H9 (cell line): ENCODE measurements at regions not wholly inside any gene's neighbourhood (a gene's known extent, or its start where the extent isn't known, plus 50 kb on each side); places are given as distances from the start of the nearest gene placed in this dataset.

Source experiments
- DNase-seq: peaks from one replicate; pipeline ENCODE4 v3.0.0-alpha.2; 2017
- H2AFZ ChIP-seq: one replicate; pipeline ENCODE4 v1.6.1; 2013; ENCODE audit warnings: mild to moderate bottlenecking, low read length, control low read depth, moderate library complexity
- H2AK5ac ChIP-seq: 2 replicates; pipeline ENCODE4 v1.6.1; 2013; ENCODE audit warnings: low read length, control low read depth, mixed read lengths; ENCODE audit not compliant: insufficient read length
- H2BK120ac ChIP-seq: one replicate; pipeline ENCODE4 v1.6.1; 2013; ENCODE audit warnings: low read depth, mild to moderate bottlenecking, low read length, control low read depth, inconsistent platforms; ENCODE audit not compliant: poor library complexity, severe bottlenecking
- H2BK12ac ChIP-seq: 2 replicates; pipeline ENCODE4 v1.6.1; 2013; ENCODE audit warnings: low read length, control low read depth, mixed read lengths, low read depth; ENCODE audit not compliant: insufficient read length
- H2BK15ac ChIP-seq: 2 replicates; pipeline ENCODE4 v1.6.1; 2013; ENCODE audit warnings: low read depth, low read length, control low read depth
- H2BK20ac ChIP-seq: one replicate; pipeline ENCODE4 v1.6.1; 2013; ENCODE audit warnings: low read depth, mild to moderate bottlenecking, low read length, control low read depth, inconsistent platforms; ENCODE audit not compliant: poor library complexity, severe bottlenecking
- H2BK5ac ChIP-seq: 2 replicates; pipeline ENCODE4 v1.6.1; 2013; ENCODE audit warnings: low read length, control low read depth, mixed read lengths; ENCODE audit not compliant: insufficient read length
- H3K14ac ChIP-seq: 2 replicates; pipeline ENCODE4 v1.6.1; 2013; ENCODE audit warnings: low read length, control low read depth; ENCODE audit not compliant: insufficient read depth
- H3K18ac ChIP-seq: 2 replicates; pipeline ENCODE4 v1.6.1; 2013; ENCODE audit warnings: low read depth, mild to moderate bottlenecking, mixed read lengths, low read length, control low read depth; ENCODE audit not compliant: insufficient read length
- H3K23ac ChIP-seq: 2 replicates; pipeline ENCODE4 v1.6.1; 2013; ENCODE audit warnings: low read length, control low read depth, mixed read lengths, low read depth; ENCODE audit not compliant: insufficient read length
- H3K23me2 ChIP-seq: 2 replicates; pipeline ENCODE4 v1.6.1; 2013; ENCODE audit warnings: low read depth, mild to moderate bottlenecking, mixed read lengths, low read length, control low read depth; ENCODE audit not compliant: insufficient read length, poor library complexity, severe bottlenecking
- H3K27ac ChIP-seq: 2 replicates; pipeline ENCODE4 v1.5.1; 2013; ENCODE audit warnings: low read length, control low read depth, mixed read lengths, low read depth; ENCODE audit not compliant: insufficient read length
- H3K27me3 ChIP-seq: 2 replicates; pipeline ENCODE4 v1.6.1; 2013; ENCODE audit warnings: low read length, control low read depth, inconsistent platforms; ENCODE audit not compliant: insufficient read depth
- H3K4ac ChIP-seq: 2 replicates; pipeline ENCODE4 v1.6.1; 2013; ENCODE audit warnings: low read depth, mild to moderate bottlenecking, control low read depth, inconsistent platforms, low read length, moderate library complexity
- H3K4me1 ChIP-seq: 2 replicates; pipeline ENCODE4 v1.6.1; 2013; ENCODE audit warnings: low read length, control low read depth, inconsistent platforms; ENCODE audit not compliant: insufficient read depth
- H3K4me2 ChIP-seq: 2 replicates; pipeline ENCODE4 v1.6.1; 2013; ENCODE audit warnings: low read length, control low read depth, mixed read lengths; ENCODE audit not compliant: insufficient read length, insufficient read depth
- H3K56ac ChIP-seq: 2 replicates; pipeline ENCODE4 v1.6.1; 2013; ENCODE audit warnings: low read depth, mild to moderate bottlenecking, mixed read lengths, low read length, control low read depth; ENCODE audit not compliant: insufficient read length
- H3K79me1 ChIP-seq: 2 replicates; pipeline ENCODE4 v1.6.1; 2013; ENCODE audit warnings: low read depth, mild to moderate bottlenecking, moderate library complexity, low read length, control low read depth, inconsistent platforms; ENCODE audit not compliant: insufficient read depth, poor library complexity, severe bottlenecking
- H3K79me2 ChIP-seq: 2 replicates; pipeline ENCODE4 v1.6.1; 2013; ENCODE audit warnings: low read length, control low read depth, inconsistent platforms; ENCODE audit not compliant: insufficient read depth
- H3K9ac ChIP-seq: 2 replicates; pipeline ENCODE4 v1.6.1; 2013; ENCODE audit warnings: low read length, control low read depth, mixed read lengths; ENCODE audit not compliant: insufficient read length; ENCODE audit errors: extremely low read depth
- H3K9me3 ChIP-seq: one replicate; pipeline ENCODE4 v1.6.1; 2013; ENCODE audit warnings: low read depth, low read length, inconsistent platforms; ENCODE audit not compliant: control insufficient read depth
- H3T11ph ChIP-seq: one replicate; pipeline ENCODE4 v1.6.1; 2013; ENCODE audit warnings: mild to moderate bottlenecking, low read length, control low read depth, inconsistent platforms
- H4K20me1 ChIP-seq: one replicate; pipeline ENCODE4 v1.6.1; 2013; ENCODE audit not compliant: control insufficient read depth, insufficient read length, insufficient read depth
- H4K5ac ChIP-seq: 2 replicates; pipeline ENCODE4 v1.6.1; 2013; ENCODE audit warnings: low read depth, mild to moderate bottlenecking, mixed read lengths, low read length, control low read depth; ENCODE audit not compliant: insufficient read length
- H4K8ac ChIP-seq: replicated peaks from 2 replicates; pipeline ENCODE4 v1.6.1; 2013; ENCODE audit warnings: low read length, control low read depth, mixed read lengths, low read depth; ENCODE audit not compliant: insufficient read length
- H4K91ac ChIP-seq: 2 replicates; pipeline ENCODE4 v1.6.1; 2013; ENCODE audit warnings: low read depth, mild to moderate bottlenecking, moderate library complexity, mixed read lengths, low read length, control low read depth; ENCODE audit not compliant: insufficient read length
- H3K27ac Mint-ChIP-seq, 3 experiments: 2 replicates in 2 of 3; 3 replicates in 1 of 3; pipeline ENCODE4 v1.8.0; 2020 to 2021; ENCODE audit warnings: mixed read lengths in 3 of 3, mild to moderate bottlenecking in 1 of 3, moderate library complexity in 1 of 3
- H3K27me3 Mint-ChIP-seq: 2 replicates; pipeline ENCODE4 v1.8.0; 2021; ENCODE audit warnings: low read depth, mild to moderate bottlenecking, moderate library complexity, mixed read lengths
- H3K36me3 Mint-ChIP-seq, 3 experiments: 2 replicates in 2 of 3; 3 replicates in 1 of 3; pipeline ENCODE4 v1.8.0; 2020 to 2021; ENCODE audit warnings: low read depth in 3 of 3, mixed read lengths in 3 of 3; ENCODE audit not compliant: insufficient read depth in 1 of 3
- H3K4me1 Mint-ChIP-seq, 2 experiments: 2 replicates each; pipeline ENCODE4 v1.8.0; 2020; ENCODE audit warnings: mixed read lengths in 2 of 2
- H3K4me3 Mint-ChIP-seq, 2 experiments: 2 replicates in 1 of 2; 3 replicates in 1 of 2; pipeline ENCODE4 v1.8.0; 2020 to 2021; ENCODE audit warnings: mild to moderate bottlenecking in 2 of 2, mixed read lengths in 2 of 2, moderate library complexity in 1 of 2
- H3K9me3 Mint-ChIP-seq, 2 experiments: 2 replicates in 1 of 2; 3 replicates in 1 of 2; pipeline ENCODE4 v1.8.0; 2020; ENCODE audit warnings: mild to moderate bottlenecking in 2 of 2, mixed read lengths in 2 of 2, moderate library complexity in 1 of 2
- WGBS: extraction: QIAGEN DNeasy Blood & Tissue Kit; methylation state at CpG from one replicate; pipeline ENCODE4 v1.1.7; 2013; ENCODE audit warnings: missing lambda C conversion rate, low lambda C conversion rate, mixed read lengths; ENCODE audit not compliant: insufficient read length; ENCODE audit errors: extremely low coverage; 5-methylcytosine and 5-hydroxymethylcytosine counted together
- TF ChIP-seq, protein P1 (sequence below): fragments of 200-600 bp; sonication (generic); conservative IDR thresholded peaks from 3 replicates; pipeline ENCODE4 v1.8.0; 2021; ENCODE audit warnings: antibody characterized with exemption, mild to moderate bottlenecking

- no peaks in the 10 kb centered on the region for H3K27me3 ChIP-seq
- H3K27ac ChIP-seq: no peak overlapping the region
- no peak overlapping the region for H3K18ac ChIP-seq
- H2BK12ac ChIP-seq: no peak overlapping the region
- no peaks in the 10 kb centered on the region for H3K79me2 ChIP-seq
- H4K8ac ChIP-seq: no peak overlapping the region
- no peak overlapping the region for H3K4me2 ChIP-seq
- H2BK120ac ChIP-seq: no peak overlapping the region
- Mint-ChIP-seq H3K4me1 (no peaks in the 10 kb centered on the region), H3K9me3 (no peaks in the 10 kb centered on the region), H3K4me3 (no peak overlapping the region), H3K27ac (no peak overlapping the region), H3K36me3 (no peaks in the 10 kb centered on the region), H3K27me3 (peaks cover 2% of the 10 kb centered on the region; the same call in 1 of the 2 replicates)
- no peak overlapping the region for H3K14ac ChIP-seq
- no peaks in the 10 kb centered on the region for H3K4me1 ChIP-seq
- no peak overlapping the region for H2BK5ac ChIP-seq
- H2BK20ac ChIP-seq: no peak overlapping the region
- no peak overlapping the region for H3K23ac ChIP-seq
- H4K20me1 ChIP-seq: no peaks in the 10 kb centered on the region
- no peaks in the 10 kb centered on the region for H3K9me3 ChIP-seq
- no peak overlapping the region for H4K5ac ChIP-seq
- DNase-seq: no peak
- H3K9ac ChIP-seq: no peak overlapping the region
- no peak overlapping the region for H3T11ph ChIP-seq
- no peak overlapping the region for H2AFZ ChIP-seq
- no peak overlapping the region for H4K91ac ChIP-seq
- WGBS: no CpG with 5 or more reads among the region's 2 CpGs
- TF ChIP-seq, protein P1, sequence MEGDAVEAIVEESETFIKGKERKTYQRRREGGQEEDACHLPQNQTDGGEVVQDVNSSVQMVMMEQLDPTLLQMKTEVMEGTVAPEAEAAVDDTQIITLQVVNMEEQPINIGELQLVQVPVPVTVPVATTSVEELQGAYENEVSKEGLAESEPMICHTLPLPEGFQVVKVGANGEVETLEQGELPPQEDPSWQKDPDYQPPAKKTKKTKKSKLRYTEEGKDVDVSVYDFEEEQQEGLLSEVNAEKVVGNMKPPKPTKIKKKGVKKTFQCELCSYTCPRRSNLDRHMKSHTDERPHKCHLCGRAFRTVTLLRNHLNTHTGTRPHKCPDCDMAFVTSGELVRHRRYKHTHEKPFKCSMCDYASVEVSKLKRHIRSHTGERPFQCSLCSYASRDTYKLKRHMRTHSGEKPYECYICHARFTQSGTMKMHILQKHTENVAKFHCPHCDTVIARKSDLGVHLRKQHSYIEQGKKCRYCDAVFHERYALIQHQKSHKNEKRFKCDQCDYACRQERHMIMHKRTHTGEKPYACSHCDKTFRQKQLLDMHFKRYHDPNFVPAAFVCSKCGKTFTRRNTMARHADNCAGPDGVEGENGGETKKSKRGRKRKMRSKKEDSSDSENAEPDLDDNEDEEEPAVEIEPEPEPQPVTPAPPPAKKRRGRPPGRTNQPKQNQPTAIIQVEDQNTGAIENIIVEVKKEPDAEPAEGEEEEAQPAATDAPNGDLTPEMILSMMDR: no peak
- H2BK15ac ChIP-seq: no peak overlapping the region
- H3K23me2 ChIP-seq: no peaks in the 10 kb centered on the region
- no peaks in the 10 kb centered on the region for H3K79me1 ChIP-seq
- no peak overlapping the region for H3K56ac ChIP-seq
- no peak overlapping the region for H3K4ac ChIP-seq
- H2AK5ac ChIP-seq: no peak overlapping the region
These were observed 702.9 kb downstream of the BRINP3 start for GRCh38 chr1:189774721-189775287.
